ENCODE measurements at regions not wholly inside any gene's neighbourhood (a gene's known extent, or its start where the extent isn't known, plus 50 kb on each side); places are given as distances from the start of the nearest gene placed in this dataset.

DNA sequence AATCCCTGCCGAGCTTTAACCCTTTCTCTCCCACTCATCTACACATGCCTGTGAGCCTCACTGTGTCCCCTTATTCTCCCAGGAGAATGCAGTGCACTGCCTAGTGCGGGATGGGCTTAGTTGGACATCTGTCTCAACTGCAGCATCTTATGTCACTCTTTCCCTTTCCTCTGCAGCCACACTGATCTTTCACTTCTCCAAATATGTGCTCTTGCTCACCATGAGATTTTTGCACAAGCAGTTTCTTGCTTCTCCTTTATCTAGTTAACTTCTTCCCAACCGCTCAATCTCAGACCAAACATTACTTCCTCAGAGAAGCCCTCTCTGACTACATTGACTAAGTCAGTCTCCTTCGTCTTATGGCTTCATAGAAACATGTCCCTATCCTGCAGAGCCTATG is 292.3 kb downstream of the KBTBD8 start:
- Histone ChIP-seq H3K36me3 (ENCODE audit: control insufficient read depth in 2 of 3, insufficient read depth in 3 of 3, low read length in 3 of 3) (no peaks in the 10 kb centered on the region), H3K9ac (ENCODE audit: low read length in 3 of 3) (no peak overlapping the region), H3K9me3 (ENCODE audit: control insufficient read depth in 2 of 3, insufficient read depth in 1 of 3, low read length in 3 of 3) (no peaks in the 10 kb centered on the region), H3K27me3 (ENCODE audit: control insufficient read depth, insufficient read depth, low read length) (no peaks in the 10 kb centered on the region), H3K4me1 (ENCODE audit: control insufficient read depth in 2 of 3, insufficient read depth in 2 of 3, low read depth in 1 of 3, low read length in 3 of 3) (no peaks in the 10 kb centered on the region), H3K4me3 (ENCODE audit: low read length in 3 of 3) (no peak overlapping the region), H3K27ac (ENCODE audit: low read depth in 2 of 2, low read length in 2 of 2) (no peak overlapping the region)
- intact Hi-C loops (cut with DNase I) = no loop called here
- TF ChIP-seq CTCF (IDR thresholded peaks at IDR 0.05; ENCODE audit: borderline replicate concordance, extremely low read depth, insufficient read depth) = no peak
- FAIRE-seq = no peak
- no peak for DNase-seq

DNA sequence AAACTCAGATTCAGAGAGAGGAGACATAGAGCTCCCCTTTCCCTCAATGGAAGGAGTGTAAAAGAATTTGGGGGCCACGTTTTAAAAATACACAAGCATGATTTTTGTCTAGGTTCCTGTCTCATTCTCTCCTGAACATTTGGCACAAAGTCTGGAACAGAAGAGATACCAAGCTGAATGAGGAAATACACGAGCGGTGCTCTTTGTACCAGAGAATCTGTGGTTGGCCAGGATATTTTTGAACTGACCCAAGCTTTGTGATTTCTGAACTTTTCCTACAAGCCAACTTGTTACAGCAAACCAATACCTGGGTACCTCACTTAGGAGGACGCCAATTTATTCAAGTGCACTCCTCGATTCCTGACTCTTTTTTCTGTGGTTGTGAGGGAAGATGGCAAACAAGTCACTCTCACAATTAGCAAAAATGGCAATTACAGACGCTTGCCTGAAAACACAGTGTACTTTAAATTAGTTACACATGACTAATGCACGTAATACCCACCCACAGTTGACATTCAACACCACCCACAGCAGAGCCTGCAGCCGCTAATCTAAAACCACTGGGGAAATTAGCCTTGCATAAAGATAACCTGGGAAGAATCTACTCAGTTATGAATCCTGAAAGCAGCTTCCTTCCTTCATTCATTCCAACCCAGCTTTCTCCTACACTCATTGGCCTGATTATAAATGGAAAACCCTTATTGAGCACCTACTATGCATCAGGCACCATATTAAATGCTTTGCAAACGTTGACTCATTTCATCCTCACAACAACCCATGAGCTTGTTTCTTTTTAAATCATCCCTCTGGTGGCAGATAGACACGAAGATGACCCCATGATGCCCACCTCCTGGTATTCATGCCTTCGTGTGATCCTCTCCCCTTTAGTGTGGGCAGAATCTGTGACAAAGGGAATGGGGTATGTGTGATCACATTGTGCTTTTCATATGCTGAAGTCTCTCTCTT is 293.5 kb downstream of the KBTBD8 start:
- Histone ChIP-seq H3K27ac (ENCODE audit: low read depth in 2 of 2, low read length in 2 of 2) (no peak overlapping the region), H3K9me3 (ENCODE audit: control insufficient read depth in 2 of 3, insufficient read depth in 1 of 3, low read length in 3 of 3) (no peaks in the 10 kb centered on the region), H3K27me3 (ENCODE audit: control insufficient read depth, insufficient read depth, low read length) (no peaks in the 10 kb centered on the region), H3K4me1 (ENCODE audit: control insufficient read depth in 2 of 3, insufficient read depth in 2 of 3, low read depth in 1 of 3, low read length in 3 of 3) (no peaks in the 10 kb centered on the region), H3K36me3 (ENCODE audit: control insufficient read depth in 2 of 3, insufficient read depth in 3 of 3, low read length in 3 of 3) (no peaks in the 10 kb centered on the region), H3K4me3 (ENCODE audit: low read length in 3 of 3) (no peak overlapping the region), H3K9ac (ENCODE audit: low read length in 3 of 3) (no peak overlapping the region)
- FAIRE-seq (no peak), DNase-seq (no peak)
- TF ChIP-seq CTCF (IDR thresholded peaks at IDR 0.05; ENCODE audit: borderline replicate concordance, extremely low read depth, insufficient read depth) = no peak
- intact Hi-C loops (cut with DNase I) = no loop called here

GRCh38 chr3:67292356-67293121 is 294.4 kb downstream of the KBTBD8 start:
- FAIRE-seq = no peak
- TF ChIP-seq CTCF (IDR thresholded peaks at IDR 0.05; ENCODE audit: borderline replicate concordance, extremely low read depth, insufficient read depth) = no peak
- H3K27ac ChIP-seq (ENCODE audit: low read depth in 2 of 2, low read length in 2 of 2) = no peak overlapping the region

More at GRCh38 chr3:67292356-67293121, 294.4 kb downstream of the KBTBD8 start:
- no peaks in the 10 kb centered on the region for H3K27me3 ChIP-seq (ENCODE audit: control insufficient read depth, insufficient read depth, low read length)
- no peaks in the 10 kb centered on the region for H3K4me1 ChIP-seq (ENCODE audit: control insufficient read depth in 2 of 3, insufficient read depth in 2 of 3, low read depth in 1 of 3, low read length in 3 of 3)
- H3K9me3 ChIP-seq (ENCODE audit: control insufficient read depth in 2 of 3, insufficient read depth in 1 of 3, low read length in 3 of 3) = no peaks in the 10 kb centered on the region
- H3K4me3 ChIP-seq (ENCODE audit: low read length in 3 of 3) = no peak overlapping the region
- H3K36me3 ChIP-seq (ENCODE audit: control insufficient read depth in 2 of 3, insufficient read depth in 3 of 3, low read length in 3 of 3) = no peaks in the 10 kb centered on the region
- intact Hi-C loops (cut with DNase I) = no loop called here
- H3K9ac ChIP-seq (ENCODE audit: low read length in 3 of 3) = no peak overlapping the region
- no peak for DNase-seq
